LNCaP clone FGC (cell line): ENCODE measurements at regions not wholly inside any gene's neighbourhood (a gene's known extent, or its start where the extent isn't known, plus 50 kb on each side); places are given as distances from the start of the nearest gene placed in this dataset.

Source experiments
- DNase-seq: peaks from one replicate; pipeline ENCODE4 v3.0.0-alpha.2; 2011; ENCODE audit warnings: low read depth
- H3K4me3 ChIP-seq: 2 replicates; pipeline ENCODE4 v1.5.1; 2011; ENCODE audit warnings: mild to moderate bottlenecking, low read depth, low read length, control low read depth
- TF ChIP-seq, protein P1 (sequence below): IDR thresholded peaks from 2 replicates; pipeline ENCODE4 v1.5.1; 2012; ENCODE audit warnings: mild to moderate bottlenecking; ENCODE audit not compliant: control insufficient read depth, insufficient read depth; ENCODE audit errors: extremely low read depth

DNA sequence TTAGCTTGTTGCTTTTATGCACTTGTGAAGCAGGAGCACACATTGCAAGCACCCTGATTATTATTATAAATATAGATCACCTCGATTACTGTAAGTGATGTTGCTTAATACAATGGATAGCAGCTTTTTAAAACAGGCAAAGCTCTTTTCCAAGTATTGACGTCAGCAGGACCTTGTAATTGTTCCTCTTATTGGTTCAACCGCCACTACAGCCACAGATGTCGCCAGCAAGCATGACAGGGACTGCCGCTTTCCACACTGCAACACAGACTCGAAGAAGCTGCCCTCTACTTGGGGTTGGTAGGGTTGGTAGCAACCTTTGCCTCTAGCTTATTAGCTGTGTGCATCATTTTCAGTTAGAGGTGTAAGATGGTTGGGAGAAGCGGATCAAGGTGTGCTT, 167.6 kb downstream of the ZNF365 start:
- TF ChIP-seq, protein P1, sequence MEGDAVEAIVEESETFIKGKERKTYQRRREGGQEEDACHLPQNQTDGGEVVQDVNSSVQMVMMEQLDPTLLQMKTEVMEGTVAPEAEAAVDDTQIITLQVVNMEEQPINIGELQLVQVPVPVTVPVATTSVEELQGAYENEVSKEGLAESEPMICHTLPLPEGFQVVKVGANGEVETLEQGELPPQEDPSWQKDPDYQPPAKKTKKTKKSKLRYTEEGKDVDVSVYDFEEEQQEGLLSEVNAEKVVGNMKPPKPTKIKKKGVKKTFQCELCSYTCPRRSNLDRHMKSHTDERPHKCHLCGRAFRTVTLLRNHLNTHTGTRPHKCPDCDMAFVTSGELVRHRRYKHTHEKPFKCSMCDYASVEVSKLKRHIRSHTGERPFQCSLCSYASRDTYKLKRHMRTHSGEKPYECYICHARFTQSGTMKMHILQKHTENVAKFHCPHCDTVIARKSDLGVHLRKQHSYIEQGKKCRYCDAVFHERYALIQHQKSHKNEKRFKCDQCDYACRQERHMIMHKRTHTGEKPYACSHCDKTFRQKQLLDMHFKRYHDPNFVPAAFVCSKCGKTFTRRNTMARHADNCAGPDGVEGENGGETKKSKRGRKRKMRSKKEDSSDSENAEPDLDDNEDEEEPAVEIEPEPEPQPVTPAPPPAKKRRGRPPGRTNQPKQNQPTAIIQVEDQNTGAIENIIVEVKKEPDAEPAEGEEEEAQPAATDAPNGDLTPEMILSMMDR, result no peak
- no peak overlapping the region for H3K4me3 ChIP-seq
- DNase-seq, result no peak

DNA sequence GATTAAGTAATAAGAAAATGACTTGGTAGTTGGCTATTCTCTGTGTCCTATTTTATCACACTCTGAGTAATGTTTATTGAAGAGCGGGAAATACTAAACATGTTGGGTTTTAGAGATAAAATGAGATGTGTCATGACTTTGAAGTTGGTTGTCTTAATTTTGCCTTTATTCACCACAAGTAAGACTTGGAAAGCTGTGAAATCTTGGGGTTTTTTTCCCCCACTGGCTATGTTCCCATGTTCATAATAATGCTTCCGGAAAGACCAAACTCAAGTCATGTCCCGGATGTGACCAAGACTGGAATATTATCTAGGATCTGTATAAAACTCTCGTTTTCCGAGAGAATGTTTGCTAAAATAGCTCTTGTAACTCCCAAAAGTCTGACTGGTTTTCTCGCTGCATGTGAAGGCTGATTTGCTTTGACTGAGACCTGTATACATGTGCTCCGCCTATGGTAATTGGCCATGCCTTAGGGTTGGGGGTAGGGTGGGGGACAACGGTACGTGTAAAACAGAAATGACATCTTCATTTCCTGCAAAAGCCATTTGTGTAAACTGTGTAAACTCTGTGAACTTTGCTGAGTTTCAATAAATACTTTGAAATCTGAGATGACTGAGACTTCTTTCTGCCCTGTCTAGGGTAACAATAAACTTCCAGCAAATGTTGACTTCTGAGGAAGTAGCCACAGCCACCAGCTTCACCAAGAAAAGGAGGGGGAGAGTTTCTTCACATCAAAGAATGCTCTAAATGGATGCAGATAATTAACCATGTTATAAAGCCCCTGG, 169.6 kb downstream of the ZNF365 start:
- TF ChIP-seq, protein P1, result no peak
- no peak for DNase-seq
- no peak overlapping the region for H3K4me3 ChIP-seq

DNA sequence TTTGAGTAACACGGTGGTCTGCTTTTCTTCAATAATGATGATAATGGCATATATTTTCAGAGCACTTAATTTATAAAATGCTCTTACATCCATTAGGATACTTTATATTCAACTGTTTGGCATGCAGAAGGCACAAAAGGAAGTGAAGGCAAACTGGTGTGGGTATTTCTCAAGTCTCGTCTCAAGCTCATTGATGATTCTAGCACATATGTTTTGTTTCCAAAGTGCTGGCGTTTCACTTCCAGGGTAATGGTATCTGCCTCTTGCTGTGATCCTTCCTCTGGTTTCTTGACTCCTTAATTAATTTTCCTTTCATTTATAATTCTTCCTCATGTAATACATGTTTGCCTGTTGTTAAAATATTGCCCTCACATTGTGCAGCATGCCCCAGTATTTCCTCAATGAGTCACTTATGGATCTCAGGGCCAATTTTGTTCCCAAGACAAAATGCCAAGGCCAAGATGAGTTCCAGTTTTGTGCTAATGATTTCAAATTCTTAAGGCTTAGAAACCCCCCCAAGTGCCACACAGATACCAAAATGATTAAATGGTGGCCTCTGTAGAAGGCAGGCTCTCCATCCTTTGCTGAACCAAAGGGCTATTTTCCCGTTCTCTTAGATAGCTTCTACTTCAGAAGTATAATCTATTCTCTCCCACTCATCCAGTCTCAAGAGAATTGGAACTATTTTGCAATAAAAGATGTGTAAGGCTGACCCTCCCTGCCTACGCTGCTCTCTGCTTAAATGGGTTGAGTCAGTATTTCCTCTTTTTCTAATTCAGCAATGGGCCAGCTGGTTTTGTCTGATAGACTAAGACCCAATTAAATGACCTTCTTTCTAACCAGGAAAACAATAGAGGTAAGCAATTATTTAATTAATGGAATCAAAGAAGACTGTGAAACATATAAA, 171.2 kb downstream of the ZNF365 start:
- H3K4me3 ChIP-seq, result no peak overlapping the region
- TF ChIP-seq, protein P1, result no peak
- no peak for DNase-seq

DNA sequence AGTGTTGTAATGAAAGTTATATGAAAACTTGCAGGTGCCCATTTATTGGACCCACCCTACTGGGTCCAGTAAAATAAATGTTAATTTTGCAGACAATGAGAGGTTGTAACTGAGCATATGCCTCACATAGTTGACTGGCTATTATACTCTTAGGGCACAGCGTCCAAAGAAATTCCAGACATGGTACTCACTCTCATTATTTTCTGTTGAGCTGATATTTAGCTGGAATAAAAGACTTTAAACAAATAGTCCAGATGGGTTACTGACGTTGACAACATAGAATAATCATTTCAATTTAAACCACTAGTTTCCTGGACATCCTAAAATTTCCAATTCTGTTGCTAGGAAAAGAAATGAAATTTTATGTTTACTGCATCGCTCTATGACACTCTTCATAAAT, 174.5 kb downstream of the ZNF365 start:
- TF ChIP-seq, protein P1, result no peak
- no peak for DNase-seq
- no peak overlapping the region for H3K4me3 ChIP-seq

DNA sequence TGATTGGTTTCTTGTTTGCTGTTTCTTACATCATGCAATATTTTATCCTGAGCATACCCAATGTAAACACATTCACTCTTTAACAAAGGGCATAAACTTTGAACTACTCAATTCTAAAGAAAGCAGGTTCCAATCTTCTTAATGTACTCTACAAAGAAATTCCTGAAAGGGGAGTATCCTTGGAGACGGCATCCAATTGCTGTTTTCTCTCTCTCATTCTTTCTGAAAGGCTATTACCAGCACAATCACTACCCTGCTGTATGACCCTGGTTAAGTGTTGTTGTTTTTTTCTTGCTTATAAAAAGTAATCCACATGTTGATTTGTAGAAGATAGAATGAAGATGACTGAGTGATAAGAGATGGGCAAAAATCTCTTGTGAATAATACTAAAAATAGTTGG, 176.0 kb downstream of the ZNF365 start:
- no peak for DNase-seq
- no peak overlapping the region for H3K4me3 ChIP-seq
- TF ChIP-seq, protein P1, result no peak

DNA sequence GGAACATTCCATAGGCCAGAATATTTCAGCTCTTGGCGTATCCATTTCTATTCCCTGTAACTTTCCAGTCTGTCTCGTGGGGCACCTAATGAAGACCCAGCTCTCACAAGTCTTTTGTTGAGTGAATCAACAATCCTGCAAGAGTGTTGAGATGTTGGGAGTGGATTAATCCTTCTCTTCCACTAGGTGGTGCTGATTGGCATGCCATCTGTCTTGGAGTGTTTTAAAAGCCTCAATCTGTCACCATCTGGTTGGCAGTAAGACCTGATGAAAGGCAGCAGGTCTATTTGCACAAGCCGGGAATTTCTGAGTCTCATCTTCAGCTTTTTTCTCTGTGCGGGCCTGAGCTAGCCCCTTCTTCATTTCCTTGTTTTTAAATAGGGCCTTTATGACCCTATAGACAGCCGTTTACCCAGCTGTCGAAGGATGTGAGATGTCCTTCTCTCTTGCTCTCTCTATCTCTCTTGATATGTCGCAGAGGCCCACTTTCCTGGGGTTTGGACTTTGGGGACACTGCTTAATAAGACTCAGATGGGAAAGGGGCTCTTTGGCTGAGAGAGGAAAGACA, 180.5 kb downstream of the ZNF365 start:
- peak; percentile 48 for DNase-seq

More for the DNA sequence above, 180.5 kb downstream of the ZNF365 start:
- no peak overlapping the region for H3K4me3 ChIP-seq
- TF ChIP-seq, protein P1, result peak; percentile 92
